ENCODE measurements at regions not wholly inside any gene's neighbourhood (a gene's known extent, or its start where the extent isn't known, plus 50 kb on each side); places are given as distances from the start of the nearest gene placed in this dataset.

GRCh38 chr11:95652002-95652472 lies 137.5 kb downstream of the FAM76B start:
- no peak overlapping the region for H2AFZ ChIP-seq (ENCODE audit: low read depth, low read length)
- H3K79me2 ChIP-seq (ENCODE audit: insufficient read depth, low read length): no peaks in the 10 kb centered on the region
- no peaks in the 10 kb centered on the region for H3K4me1 ChIP-seq (ENCODE audit: insufficient read depth, low read length)
- H3K9ac ChIP-seq (ENCODE audit: low read depth, low read length): no peak overlapping the region
- DNase-seq (no peak), ATAC-seq (ENCODE audit: insufficient read depth, low read depth) (no peak)
- H3K27me3 ChIP-seq (ENCODE audit: insufficient read depth, low read length, poor library complexity): peaks cover 3% of the 10 kb centered on the region
- H3K36me3 ChIP-seq (ENCODE audit: insufficient read depth, low read length): no peaks in the 10 kb centered on the region
- no peak overlapping the region for H3K27ac ChIP-seq (ENCODE audit: low read length)
- no peak overlapping the region for H3K4me2 ChIP-seq (ENCODE audit: insufficient read depth, low read length)
- no peaks in the 10 kb centered on the region for H4K20me1 ChIP-seq (ENCODE audit: insufficient read depth, low read length)
- H3K9me3 ChIP-seq (ENCODE audit: insufficient read depth, low read length, severe bottlenecking): no peaks in the 10 kb centered on the region
- no peak overlapping the region for H3K4me3 ChIP-seq (ENCODE audit: low read depth in 1 of 2, low read length in 2 of 2)
- TF ChIP-seq, protein P1, sequence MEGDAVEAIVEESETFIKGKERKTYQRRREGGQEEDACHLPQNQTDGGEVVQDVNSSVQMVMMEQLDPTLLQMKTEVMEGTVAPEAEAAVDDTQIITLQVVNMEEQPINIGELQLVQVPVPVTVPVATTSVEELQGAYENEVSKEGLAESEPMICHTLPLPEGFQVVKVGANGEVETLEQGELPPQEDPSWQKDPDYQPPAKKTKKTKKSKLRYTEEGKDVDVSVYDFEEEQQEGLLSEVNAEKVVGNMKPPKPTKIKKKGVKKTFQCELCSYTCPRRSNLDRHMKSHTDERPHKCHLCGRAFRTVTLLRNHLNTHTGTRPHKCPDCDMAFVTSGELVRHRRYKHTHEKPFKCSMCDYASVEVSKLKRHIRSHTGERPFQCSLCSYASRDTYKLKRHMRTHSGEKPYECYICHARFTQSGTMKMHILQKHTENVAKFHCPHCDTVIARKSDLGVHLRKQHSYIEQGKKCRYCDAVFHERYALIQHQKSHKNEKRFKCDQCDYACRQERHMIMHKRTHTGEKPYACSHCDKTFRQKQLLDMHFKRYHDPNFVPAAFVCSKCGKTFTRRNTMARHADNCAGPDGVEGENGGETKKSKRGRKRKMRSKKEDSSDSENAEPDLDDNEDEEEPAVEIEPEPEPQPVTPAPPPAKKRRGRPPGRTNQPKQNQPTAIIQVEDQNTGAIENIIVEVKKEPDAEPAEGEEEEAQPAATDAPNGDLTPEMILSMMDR (IDR thresholded peaks at IDR 0.05; ENCODE audit: borderline replicate concordance, extremely low read depth, low read length, poor library complexity, severe bottlenecking): no peak

GRCh38 chr11:95650276-95650675 lies 139.3 kb downstream of the FAM76B start:
- H4K20me1 ChIP-seq (ENCODE audit: insufficient read depth, low read length): no peaks in the 10 kb centered on the region
- peaks cover 3% of the 10 kb centered on the region for H3K27me3 ChIP-seq (ENCODE audit: insufficient read depth, low read length, poor library complexity)
- no peak overlapping the region for H3K4me2 ChIP-seq (ENCODE audit: insufficient read depth, low read length)
- H3K9ac ChIP-seq (ENCODE audit: low read depth, low read length): no peak overlapping the region
- no peak for DNase-seq
- H3K9me3 ChIP-seq (ENCODE audit: insufficient read depth, low read length, severe bottlenecking): no peaks in the 10 kb centered on the region
- H3K4me3 ChIP-seq (ENCODE audit: low read depth in 1 of 2, low read length in 2 of 2): no peak overlapping the region
- no peaks in the 10 kb centered on the region for H3K79me2 ChIP-seq (ENCODE audit: insufficient read depth, low read length)
- H2AFZ ChIP-seq (ENCODE audit: low read depth, low read length): no peak overlapping the region
- no peak overlapping the region for H3K27ac ChIP-seq (ENCODE audit: low read length)
- no peak for ATAC-seq (ENCODE audit: insufficient read depth, low read depth)
- no peaks in the 10 kb centered on the region for H3K4me1 ChIP-seq (ENCODE audit: insufficient read depth, low read length)
- no peaks in the 10 kb centered on the region for H3K36me3 ChIP-seq (ENCODE audit: insufficient read depth, low read length)
- TF ChIP-seq, protein P1 (IDR thresholded peaks at IDR 0.05; ENCODE audit: borderline replicate concordance, extremely low read depth, low read length, poor library complexity, severe bottlenecking): no peak
- no peak for TF ChIP-seq EZH2 (IDR thresholded peaks at IDR 0.05; ENCODE audit: borderline replicate concordance, low read depth, low read length, severe bottlenecking)

DNA sequence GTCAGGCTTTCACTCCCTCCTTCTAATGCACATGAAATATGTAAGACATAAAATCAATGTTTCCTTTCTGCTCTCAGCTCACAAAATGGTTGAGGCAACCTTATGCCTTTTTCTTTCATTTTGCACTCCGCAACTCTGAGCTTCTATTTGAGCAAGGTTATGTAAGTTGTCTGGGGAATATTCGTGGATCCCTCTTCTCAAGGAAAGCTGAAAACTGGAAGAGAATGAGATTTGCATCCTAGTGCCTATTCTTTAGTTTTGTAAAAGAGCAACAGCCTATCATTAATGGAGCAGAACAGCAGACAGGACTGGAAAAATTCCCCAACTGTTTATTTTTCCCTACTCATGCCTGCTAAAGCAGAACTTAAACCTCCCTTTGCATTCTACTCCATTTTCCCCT lies 141.7 kb downstream of the FAM76B start:
- H3K9me3 ChIP-seq (ENCODE audit: insufficient read depth, low read length, severe bottlenecking): no peaks in the 10 kb centered on the region
- H3K79me2 ChIP-seq (ENCODE audit: insufficient read depth, low read length): no peaks in the 10 kb centered on the region
- no peak overlapping the region for H3K4me3 ChIP-seq (ENCODE audit: low read depth in 1 of 2, low read length in 2 of 2)
- H2AFZ ChIP-seq (ENCODE audit: low read depth, low read length): no peak overlapping the region
- H3K4me2 ChIP-seq (ENCODE audit: insufficient read depth, low read length): no peak overlapping the region
- H3K27ac ChIP-seq (ENCODE audit: low read length): no peak overlapping the region
- ATAC-seq (ENCODE audit: insufficient read depth, low read depth) (no peak), DNase-seq (no peak)
- H4K20me1 ChIP-seq (ENCODE audit: insufficient read depth, low read length): no peaks in the 10 kb centered on the region
- H3K27me3 ChIP-seq (ENCODE audit: insufficient read depth, low read length, poor library complexity): peaks cover 3% of the 10 kb centered on the region
- TF ChIP-seq, protein P1 (IDR thresholded peaks at IDR 0.05; ENCODE audit: borderline replicate concordance, extremely low read depth, low read length, poor library complexity, severe bottlenecking): no peak
- no peak for TF ChIP-seq EZH2 (IDR thresholded peaks at IDR 0.05; ENCODE audit: borderline replicate concordance, low read depth, low read length, severe bottlenecking)
- H3K9ac ChIP-seq (ENCODE audit: low read depth, low read length): no peak overlapping the region
- no peaks in the 10 kb centered on the region for H3K36me3 ChIP-seq (ENCODE audit: insufficient read depth, low read length)
- H3K4me1 ChIP-seq (ENCODE audit: insufficient read depth, low read length): no peaks in the 10 kb centered on the region

GRCh38 chr11:95647355-95647754 lies 142.2 kb downstream of the FAM76B start:
- H3K27ac ChIP-seq (ENCODE audit: low read length): no peak overlapping the region
- no peaks in the 10 kb centered on the region for H3K36me3 ChIP-seq (ENCODE audit: insufficient read depth, low read length)
- H3K9ac ChIP-seq (ENCODE audit: low read depth, low read length): no peak overlapping the region
- H3K4me3 ChIP-seq (ENCODE audit: low read depth in 1 of 2, low read length in 2 of 2): no peak overlapping the region
- H3K9me3 ChIP-seq (ENCODE audit: insufficient read depth, low read length, severe bottlenecking): no peaks in the 10 kb centered on the region
- DNase-seq (no peak), ATAC-seq (ENCODE audit: insufficient read depth, low read depth) (no peak)
- peaks cover 3% of the 10 kb centered on the region for H3K27me3 ChIP-seq (ENCODE audit: insufficient read depth, low read length, poor library complexity)
- no peaks in the 10 kb centered on the region for H3K4me1 ChIP-seq (ENCODE audit: insufficient read depth, low read length)
- H3K4me2 ChIP-seq (ENCODE audit: insufficient read depth, low read length): no peak overlapping the region
- TF ChIP-seq, protein P1 (IDR thresholded peaks at IDR 0.05; ENCODE audit: borderline replicate concordance, extremely low read depth, low read length, poor library complexity, severe bottlenecking): no peak
- TF ChIP-seq EZH2 (IDR thresholded peaks at IDR 0.05; ENCODE audit: borderline replicate concordance, low read depth, low read length, severe bottlenecking): no peak
- H4K20me1 ChIP-seq (ENCODE audit: insufficient read depth, low read length): no peaks in the 10 kb centered on the region
- H3K79me2 ChIP-seq (ENCODE audit: insufficient read depth, low read length): no peaks in the 10 kb centered on the region
- no peak overlapping the region for H2AFZ ChIP-seq (ENCODE audit: low read depth, low read length)

Measured in DND-41 (cell line).